Prostate gland (tissue), 2 donors: ENCODE measurements at regions not wholly inside any gene's neighbourhood (a gene's known extent, or its start where the extent isn't known, plus 50 kb on each side); places are given as distances from the start of the nearest gene placed in this dataset.
"Not testable (repeated sequence)": the region's sequence is repeated elsewhere in the genome, so short reads cannot be mapped to it uniquely, and the experiment has no call there.

Experiments
- POLR2A ChIP-seq: fragments of 450-650 bp; IDR thresholded peaks from one replicate; pipeline ENCODE4 v1.6.1; 2016; ENCODE audit warnings: antibody characterized with exemption, mild to moderate bottlenecking
- TF ChIP-seq, protein P1 (sequence below), 4 experiments: fragments of 200-600 bp in 2 of 4; fragments of 450-650 bp in 2 of 4; sonication (generic) in 2 of 4; IDR thresholded peaks; 1 replicate in 3 of 4; 2 replicates in 1 of 4; pipeline ENCODE4 v1.5.1; 2016 to 2019; ENCODE audit warnings: antibody characterized with exemption in 4 of 4, mild to moderate bottlenecking in 2 of 4, moderate library complexity in 2 of 4

DNA sequence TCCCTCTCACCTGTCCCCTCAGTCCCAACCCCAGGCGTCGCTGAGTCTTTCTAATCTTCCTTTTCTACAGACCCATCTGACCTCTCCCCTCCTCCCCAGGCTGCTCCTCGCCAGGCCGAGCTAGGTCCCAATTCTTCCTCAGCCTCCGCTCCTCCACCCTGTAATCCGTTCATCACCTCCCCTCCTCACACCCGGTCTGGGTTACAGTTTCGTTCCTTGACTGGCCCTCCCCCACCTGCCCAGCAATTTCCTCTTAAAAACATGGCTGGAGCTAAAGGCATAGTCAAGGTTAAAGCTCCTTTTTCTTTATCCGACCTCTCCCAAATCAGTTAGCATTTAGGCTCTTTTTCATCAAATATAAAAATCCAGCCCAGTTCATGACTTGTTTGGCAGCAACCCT, 262.0 kb downstream of the SMARCA2 start:
- not testable (repeated sequence) for TF ChIP-seq POLR2A
- TF ChIP-seq, protein P1, sequence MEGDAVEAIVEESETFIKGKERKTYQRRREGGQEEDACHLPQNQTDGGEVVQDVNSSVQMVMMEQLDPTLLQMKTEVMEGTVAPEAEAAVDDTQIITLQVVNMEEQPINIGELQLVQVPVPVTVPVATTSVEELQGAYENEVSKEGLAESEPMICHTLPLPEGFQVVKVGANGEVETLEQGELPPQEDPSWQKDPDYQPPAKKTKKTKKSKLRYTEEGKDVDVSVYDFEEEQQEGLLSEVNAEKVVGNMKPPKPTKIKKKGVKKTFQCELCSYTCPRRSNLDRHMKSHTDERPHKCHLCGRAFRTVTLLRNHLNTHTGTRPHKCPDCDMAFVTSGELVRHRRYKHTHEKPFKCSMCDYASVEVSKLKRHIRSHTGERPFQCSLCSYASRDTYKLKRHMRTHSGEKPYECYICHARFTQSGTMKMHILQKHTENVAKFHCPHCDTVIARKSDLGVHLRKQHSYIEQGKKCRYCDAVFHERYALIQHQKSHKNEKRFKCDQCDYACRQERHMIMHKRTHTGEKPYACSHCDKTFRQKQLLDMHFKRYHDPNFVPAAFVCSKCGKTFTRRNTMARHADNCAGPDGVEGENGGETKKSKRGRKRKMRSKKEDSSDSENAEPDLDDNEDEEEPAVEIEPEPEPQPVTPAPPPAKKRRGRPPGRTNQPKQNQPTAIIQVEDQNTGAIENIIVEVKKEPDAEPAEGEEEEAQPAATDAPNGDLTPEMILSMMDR (IDR thresholded peaks at IDR 0.05), result not testable (repeated sequence)
